ACHN (cell line): ENCODE measurements at regions not wholly inside any gene's neighbourhood (a gene's known extent, or its start where the extent isn't known, plus 50 kb on each side); places are given as distances from the start of the nearest gene placed in this dataset.
"Not testable (repeated sequence)": the region's sequence is repeated elsewhere in the genome, so short reads cannot be mapped to it uniquely, and the experiment has no call there.

Source experiments
- DNase-seq: peaks from one replicate; pipeline ENCODE4 v3.0.0-alpha.2; 2015
- in situ Hi-C: cut with HindIII; loops from 2 replicates; pipeline ENCODE4 v1.10.0; 2017; ENCODE audit warnings: low sequenced_read_pairs, low pct_ligation_motif_present, low pct_unique_long_range_greater_than_20kb

- in situ Hi-C loops = no loop called here
Measured at GRCh38 chr5:162209005-162209605, 141.5 kb downstream of the GABRG2 start.

GRCh38 chr5:162214551-162214950 is 147.0 kb downstream of the GABRG2 start:
- in situ Hi-C loops = no loop called here
- no peak for DNase-seq

More at GRCh38 chr5:162209005-162209605, 141.5 kb downstream of the GABRG2 start:
- peak; percentile 57 for DNase-seq

GRCh38 chr5:162217037-162217436 is 149.5 kb downstream of the GABRG2 start:
- no peak for DNase-seq

GRCh38 chr5:162221910-162222309 is 154.3 kb downstream of the GABRG2 start:
- in situ Hi-C loops = no loop called here
- no peak for DNase-seq

More at GRCh38 chr5:162217037-162217436, 149.5 kb downstream of the GABRG2 start:
- in situ Hi-C loops = no loop called here

- DNase-seq = peak; percentile 6
- in situ Hi-C loops = no loop called here
Measured at GRCh38 chr5:162227075-162227474, 159.5 kb downstream of the GABRG2 start.

- DNase-seq = no peak
- in situ Hi-C loops = no loop called here
Measured at GRCh38 chr5:162230348-162230747, 162.8 kb downstream of the GABRG2 start.

GRCh38 chr5:162231522-162231921 is 163.9 kb downstream of the GABRG2 start:
- DNase-seq = no peak
- in situ Hi-C loops = no loop called here

GRCh38 chr5:162240734-162241133 is 173.2 kb downstream of the GABRG2 start:
- in situ Hi-C loops = no loop called here
- no peak for DNase-seq

- in situ Hi-C loops = no loop called here
- no peak for DNase-seq
Measured at GRCh38 chr5:162242416-162242815, 174.8 kb downstream of the GABRG2 start.

GRCh38 chr5:162243651-162244050 is 176.1 kb downstream of the GABRG2 start:
- in situ Hi-C loops = no loop called here
- DNase-seq = no peak

- DNase-seq = peak; percentile 19
- in situ Hi-C loops = no loop called here
Measured at GRCh38 chr5:162248107-162248713, 180.6 kb downstream of the GABRG2 start.

- in situ Hi-C loops = no loop called here
Measured at GRCh38 chr5:162256711-162257110, 189.1 kb downstream of the GABRG2 start.

GRCh38 chr5:162268694-162269481 is 201.3 kb downstream of the GABRG2 start:
- no peak for DNase-seq
- in situ Hi-C loops = no loop called here

More at GRCh38 chr5:162256711-162257110, 189.1 kb downstream of the GABRG2 start:
- no peak for DNase-seq

GRCh38 chr5:162272417-162272816 is 204.8 kb downstream of the GABRG2 start:
- DNase-seq = no peak
- in situ Hi-C loops = no loop called here

GRCh38 chr5:162274679-162275078 is 207.1 kb downstream of the GABRG2 start:
- no peak for DNase-seq
- in situ Hi-C loops = no loop called here

- in situ Hi-C loops, DNase-seq: not testable (repeated sequence)
Measured at GRCh38 chr5:162275387-162275786, 207.8 kb downstream of the GABRG2 start.

- no peak for DNase-seq
- in situ Hi-C loops = no loop called here
Measured at GRCh38 chr5:162282191-162282590, 214.6 kb downstream of the GABRG2 start.

GRCh38 chr5:162283609-162284008 is 216.0 kb downstream of the GABRG2 start:
- in situ Hi-C loops = no loop called here
- no peak for DNase-seq

- in situ Hi-C loops = no loop called here
- DNase-seq = no peak
Measured at GRCh38 chr5:162288647-162289296, 221.2 kb downstream of the GABRG2 start.
